ENCODE measurements at regions not wholly inside any gene's neighbourhood (a gene's known extent, or its start where the extent isn't known, plus 50 kb on each side); places are given as distances from the start of the nearest gene placed in this dataset.

- no peak for DNase-seq
Measured at GRCh38 chr2:221346411-221346810, 225.7 kb downstream of the EPHA4 start.

- DNase-seq, result no peak
Measured at GRCh38 chr2:221347471-221347870, 224.6 kb downstream of the EPHA4 start.

DNA sequence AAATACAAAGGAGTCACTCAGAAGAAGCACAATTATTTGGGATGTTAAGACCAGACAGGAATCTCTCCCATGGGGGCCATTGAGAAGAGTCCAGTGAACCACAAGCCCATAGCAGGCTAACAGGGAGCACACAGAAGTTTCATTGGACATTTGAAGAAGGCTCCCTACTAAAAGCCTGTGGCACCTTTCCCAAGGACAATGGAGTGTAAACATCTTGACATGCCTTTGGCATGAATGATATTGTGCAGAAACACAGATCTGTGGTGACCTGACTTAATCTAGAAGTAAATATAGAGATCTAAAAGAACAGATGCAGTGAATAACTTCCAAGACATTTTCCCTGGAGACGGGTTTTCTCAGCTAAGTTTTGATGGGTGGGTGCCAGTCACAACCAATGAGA is 221.5 kb downstream of the EPHA4 start:
- no peak for DNase-seq

DNA sequence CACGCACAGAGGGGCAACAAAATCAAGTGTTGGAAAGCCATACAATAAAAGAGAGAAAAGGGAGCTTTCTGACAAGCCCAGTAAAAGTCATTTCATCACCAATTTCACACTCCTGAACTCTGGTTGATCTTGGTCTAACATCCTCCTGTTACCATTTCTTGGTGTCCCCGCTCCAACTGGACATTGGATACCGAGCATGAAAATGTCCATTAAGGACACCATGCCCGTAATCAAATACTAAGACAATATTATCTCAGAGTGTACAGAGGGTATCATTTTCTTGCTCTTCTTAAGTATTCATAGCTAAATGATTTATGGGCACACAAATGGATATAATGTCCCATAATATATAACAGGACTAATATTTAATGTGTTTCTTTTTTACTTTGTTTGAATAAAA is 218.9 kb downstream of the EPHA4 start:
- no peak for DNase-seq

GRCh38 chr2:221360312-221360711 is 211.8 kb downstream of the EPHA4 start:
- no peak for DNase-seq

GRCh38 chr2:221360742-221361141 is 211.4 kb downstream of the EPHA4 start:
- DNase-seq, result no peak

GRCh38 chr2:221361633-221362032 is 210.5 kb downstream of the EPHA4 start:
- DNase-seq, result no peak

GRCh38 chr2:221364672-221365071 is 207.4 kb downstream of the EPHA4 start:
- DNase-seq, result no peak

All from CD4-positive, alpha-beta T cell treated with Interleukin-4 for 4 hours (primary cell).